GM12878 (cell line): ENCODE measurements at regions not wholly inside any gene's neighbourhood (a gene's known extent, or its start where the extent isn't known, plus 50 kb on each side); places are given as distances from the start of the nearest gene placed in this dataset.

Experiments
- ATAC-seq: fragments of 200-7000 bp; cut with Tn5 transposase; 3 replicates; pipeline ENCODE4 v1.9.1; 2020; ENCODE audit warnings: mild to moderate bottlenecking, moderate library complexity
- BruUV-seq: library from RNA; stranded (reverse); fragments of 400-500 nt; replicated peaks from 2 replicates; lab custom pipeline; 2021; lab: Mats Ljungman, UMichigan
- CTCF ChIA-PET: fragments of 300-600 bp; sonication (Branson Sonifier 250); formaldehyde crosslinking; extraction: SDS; loops from one replicate; lab custom pipeline; 2021; ENCODE audit warnings: inconsistent platforms; lab: Yijun Ruan, JAX
- POLR2A ChIA-PET: fragments of 350-600 bp; formaldehyde crosslinking; extraction: SDS; loops from one replicate; lab custom pipeline; 2021; ENCODE audit warnings: inconsistent platforms; lab: Charles Lee
- RAD21 ChIA-PET: fragments of 300-600 bp; sonication (Branson Sonifier 250); formaldehyde crosslinking; loops from one replicate; lab custom pipeline; 2023; ENCODE audit warnings: antibody characterized with exemption; ENCODE audit not compliant: unreplicated experiment; lab: Charles Lee
- SMC1A ChIA-PET: fragments of 300-600 bp; sonication (Branson Sonifier 250); formaldehyde crosslinking; loops from one replicate; lab custom pipeline; 2023; ENCODE audit not compliant: unreplicated experiment, uncharacterized antibody; lab: Charles Lee
- DNase-seq: peaks from one replicate; pipeline ENCODE4 v3.0.0-alpha.2; 2011; ENCODE audit warnings: low read depth, low spot score
- FAIRE-seq: peaks from 3 replicates; lab custom pipeline; 2011; peaks lifted over from hg19 to GRCh38; lab: Jason Lieb, UNC
- H2AFZ ChIP-seq: 2 replicates; pipeline ENCODE4 v1.6.0; 2011; ENCODE audit warnings: low read depth, low read length, control low read depth; ENCODE audit not compliant: control insufficient read depth
- H3K27ac ChIP-seq: 2 replicates; pipeline ENCODE4 v1.5.1; 2011; ENCODE audit warnings: control low read depth; ENCODE audit not compliant: control insufficient read depth, insufficient read depth
- H3K27me3 ChIP-seq, 2 experiments: replicated peaks in 1 of 2; 2 replicates each; pipeline versions ENCODE4 v1.6.0 to v1.6.1; 2011; ENCODE audit warnings: low read length in 1 of 2; ENCODE audit not compliant: control insufficient read depth in 2 of 2, insufficient read depth in 2 of 2
- H3K36me3 ChIP-seq, 2 experiments: 2 replicates each; pipeline ENCODE4 v1.5.1; 2011; ENCODE audit warnings: low read length in 1 of 2; ENCODE audit not compliant: control insufficient read depth in 2 of 2, insufficient read depth in 2 of 2
- H3K4me1 ChIP-seq: 2 replicates; pipeline ENCODE4 v1.6.1; 2011; ENCODE audit warnings: mild to moderate bottlenecking, low read length, moderate library complexity, mixed read lengths; ENCODE audit not compliant: control insufficient read depth, insufficient read depth
- H3K4me2 ChIP-seq: 2 replicates; pipeline ENCODE4 v1.6.0; 2011; ENCODE audit warnings: control low read depth; ENCODE audit not compliant: control insufficient read depth, insufficient read depth
- H3K4me3 ChIP-seq: fragments of 200-600 bp; sonication (generic); 2 replicates; pipeline ENCODE4 v1.5.1; 2016
- H3K79me2 ChIP-seq: 2 replicates; pipeline ENCODE4 v1.6.0; 2011; ENCODE audit warnings: low read length; ENCODE audit not compliant: control insufficient read depth, insufficient read depth
- H3K9ac ChIP-seq: 2 replicates; pipeline ENCODE4 v1.8.0; 2011; ENCODE audit warnings: low read length, control low read depth, mixed read lengths; ENCODE audit not compliant: control insufficient read depth, insufficient read depth
- H3K9me3 ChIP-seq: replicated peaks from 3 replicates; pipeline ENCODE4 v1.5.1; 2011; ENCODE audit warnings: mild to moderate bottlenecking, low read length; ENCODE audit not compliant: control insufficient read depth, insufficient read depth
- H4K20me1 ChIP-seq: 2 replicates; pipeline ENCODE4 v1.6.0; 2011; ENCODE audit not compliant: control insufficient read depth, insufficient read depth
- ATF7 ChIP-seq: fragments of 450-650 bp; IDR thresholded peaks from 2 replicates; pipeline ENCODE4 v1.6.1; 2016; ENCODE audit warnings: low read depth, mild to moderate bottlenecking
- ETV6 ChIP-seq, 2 experiments: fragments of 450-650 bp in 1 of 2; IDR thresholded peaks in 1 of 2; conservative IDR thresholded peaks in 1 of 2; 2 replicates each; pipeline ENCODE4 v1.6.1; 2014; ENCODE audit warnings: antibody characterized with exemption in 1 of 2, borderline replicate concordance in 1 of 2, low read depth in 1 of 2, mild to moderate bottlenecking in 1 of 2, moderate library complexity in 1 of 2
- GABPA ChIP-seq: IDR thresholded peaks from 2 replicates; pipeline ENCODE4 v1.6.1; 2014; ENCODE audit warnings: antibody characterized with exemption, low read depth, mild to moderate bottlenecking, inconsistent platforms
- HDAC2 ChIP-seq: fragments of 200-600 bp; sonication (generic); IDR thresholded peaks from 2 replicates; pipeline ENCODE4 v1.6.1; 2017
- NR2C1 ChIP-seq: fragments of 450-650 bp; IDR thresholded peaks from 2 replicates; pipeline ENCODE4 v1.6.1; 2017; ENCODE audit warnings: antibody characterized with exemption, mild to moderate bottlenecking, moderate library complexity
- POLR2AphosphoS5 ChIP-seq: IDR thresholded peaks from 2 replicates; pipeline ENCODE4 v1.6.1; 2011; ENCODE audit warnings: mild to moderate bottlenecking, low read length, inconsistent platforms
- RUNX3 ChIP-seq: IDR thresholded peaks from 2 replicates; pipeline ENCODE4 v1.6.1; 2012; ENCODE audit warnings: low read length, inconsistent platforms
- SRF ChIP-seq, 2 experiments: IDR thresholded peaks; 2 replicates each; pipeline ENCODE4 v1.6.1; 2011; ENCODE audit warnings: low read depth in 2 of 2, low read length in 2 of 2, mild to moderate bottlenecking in 1 of 2, moderate library complexity in 1 of 2
- STAT1 ChIP-seq: fragments of 450-650 bp; conservative IDR thresholded peaks from 2 replicates; pipeline ENCODE4 v1.6.1; 2014; ENCODE audit warnings: antibody characterized with exemption, mild to moderate bottlenecking
- TAF1 ChIP-seq: IDR thresholded peaks from 2 replicates; pipeline ENCODE4 v1.6.1; 2011; ENCODE audit warnings: mild to moderate bottlenecking, low read depth, low read length, borderline replicate concordance
- YBX1 ChIP-seq: fragments of 450-650 bp; IDR thresholded peaks from 2 replicates; pipeline ENCODE4 v1.6.1; 2016; ENCODE audit warnings: antibody characterized with exemption
- WGBS: methylation state at CpG from one replicate; pipeline ENCODE4 v1.1.6; 2016; ENCODE audit warnings: low lambda C conversion rate; ENCODE audit not compliant: insufficient replicate concordance, insufficient coverage; ENCODE audit errors: missing lambda C conversion rate; 5-methylcytosine and 5-hydroxymethylcytosine counted together
- in situ Hi-C: fragments of 300-500 bp; cut with MboI; formaldehyde crosslinking; loops from 9 replicates; pipeline ENCODE4 v1.14.3; 2018; ENCODE audit warnings: mixed read lengths
- intact Hi-C: fragments of 100-400 bp; cut with micrococcal nuclease; formaldehyde crosslinking; loops from one replicate; pipeline ENCODE4 v1.14.2; 2022; ENCODE audit not compliant: unreplicated experiment
- TF ChIP-seq, protein P1 (sequence below): fragments of 450-650 bp; IDR thresholded peaks from 2 replicates; pipeline ENCODE4 v1.6.1; 2017; ENCODE audit warnings: mild to moderate bottlenecking

DNA sequence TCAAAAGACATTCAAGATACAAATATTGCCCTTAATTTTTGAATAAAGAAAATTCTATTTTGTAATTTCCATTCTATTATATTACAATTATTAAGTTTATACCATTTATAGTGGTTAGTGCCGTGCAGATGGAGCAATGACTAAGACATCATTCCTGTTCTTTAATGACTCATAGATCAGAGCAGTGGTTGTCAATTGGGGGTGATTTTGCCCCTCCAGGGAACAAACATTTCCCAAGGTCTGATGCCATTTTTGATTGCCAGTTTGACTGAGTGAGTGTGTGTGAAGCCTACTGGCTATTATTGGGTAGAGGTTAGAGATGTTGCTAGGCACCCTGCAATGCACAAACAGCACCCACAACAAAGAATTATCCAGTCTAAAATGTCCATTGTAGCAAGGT lies 97.9 kb upstream of the DDIT4L start:
- intact Hi-C loops: no loop called here
- no peak for FAIRE-seq
- ChIA-PET CTCF (no interaction called here), SMC1A (interaction anchor here (1.5 kb wide), 1 partner anchor 172 kb away, joined by 4 read pairs; no protein-coding TSS in a partner anchor), RAD21 (no interaction called here)
- in situ Hi-C loops: no loop called here
- Histone ChIP-seq H3K9me3 (no peaks in the 10 kb centered on the region), H3K9ac (no peak overlapping the region), H3K4me1 (no peaks in the 10 kb centered on the region), H3K4me3 (no peak overlapping the region), H4K20me1 (no peaks in the 10 kb centered on the region)
- WGBS: 74% methylated on average over 1 of the region's 1 CpG
- no TSS peak for BruUV-seq
- no peak for ATAC-seq
- TF ChIP-seq ATF7: no peak
- no peak for TF ChIP-seq GABPA
- TF ChIP-seq, protein P1, sequence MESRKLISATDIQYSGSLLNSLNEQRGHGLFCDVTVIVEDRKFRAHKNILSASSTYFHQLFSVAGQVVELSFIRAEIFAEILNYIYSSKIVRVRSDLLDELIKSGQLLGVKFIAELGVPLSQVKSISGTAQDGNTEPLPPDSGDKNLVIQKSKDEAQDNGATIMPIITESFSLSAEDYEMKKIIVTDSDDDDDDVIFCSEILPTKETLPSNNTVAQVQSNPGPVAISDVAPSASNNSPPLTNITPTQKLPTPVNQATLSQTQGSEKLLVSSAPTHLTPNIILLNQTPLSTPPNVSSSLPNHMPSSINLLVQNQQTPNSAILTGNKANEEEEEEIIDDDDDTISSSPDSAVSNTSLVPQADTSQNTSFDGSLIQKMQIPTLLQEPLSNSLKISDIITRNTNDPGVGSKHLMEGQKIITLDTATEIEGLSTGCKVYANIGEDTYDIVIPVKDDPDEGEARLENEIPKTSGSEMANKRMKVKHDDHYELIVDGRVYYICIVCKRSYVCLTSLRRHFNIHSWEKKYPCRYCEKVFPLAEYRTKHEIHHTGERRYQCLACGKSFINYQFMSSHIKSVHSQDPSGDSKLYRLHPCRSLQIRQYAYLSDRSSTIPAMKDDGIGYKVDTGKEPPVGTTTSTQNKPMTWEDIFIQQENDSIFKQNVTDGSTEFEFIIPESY: no peak
- TF ChIP-seq SRF (IDR thresholded peaks at IDR 0.05; ENCODE audit: low read depth in 2 of 2, low read length in 2 of 2): no peak
- TF ChIP-seq YBX1: no peak
- no peak for TF ChIP-seq ETV6 (conservative IDR thresholded peaks at IDR 0.05 in 1 of 2, IDR thresholded peaks at IDR 0.05 in 1 of 2; ENCODE audit: borderline replicate concordance in 1 of 2, low read depth in 1 of 2)
- no peak for TF ChIP-seq TAF1
- no peak for TF ChIP-seq STAT1
- TF ChIP-seq RUNX3: no peak
- TF ChIP-seq NR2C1: no peak
- no peak for TF ChIP-seq HDAC2
- no peak for TF ChIP-seq POLR2AphosphoS5
- TF ChIP-seq, all 136 proteins: peak for 0
- H3K4me2 ChIP-seq: no peak overlapping the region
- no peak overlapping the region for H2AFZ ChIP-seq
- DNase-seq: no peak
- H3K27ac ChIP-seq: no peak overlapping the region
- H3K79me2 ChIP-seq: no peaks in the 10 kb centered on the region
- POLR2A ChIA-PET: no interaction called here
- no peaks in the 10 kb centered on the region for H3K27me3 ChIP-seq
- H3K36me3 ChIP-seq: no peaks in the 10 kb centered on the region
